HL-60 (cell line): ENCODE measurements at regions not wholly inside any gene's neighbourhood (a gene's known extent, or its start where the extent isn't known, plus 50 kb on each side); places are given as distances from the start of the nearest gene placed in this dataset.

ENCODE experiments used
- CTCF ChIP-seq: IDR thresholded peaks from one replicate; pipeline ENCODE4 v1.5.1; 2011; ENCODE audit warnings: low read length, control low read depth, inconsistent platforms; ENCODE audit not compliant: insufficient read depth
- GABPA ChIP-seq: IDR thresholded peaks from 2 replicates; pipeline ENCODE4 v1.6.1; 2012; ENCODE audit warnings: low read depth
- POLR2AphosphoS5 ChIP-seq: IDR thresholded peaks from 2 replicates; pipeline ENCODE4 v1.6.1; 2012; ENCODE audit warnings: low read depth

DNA sequence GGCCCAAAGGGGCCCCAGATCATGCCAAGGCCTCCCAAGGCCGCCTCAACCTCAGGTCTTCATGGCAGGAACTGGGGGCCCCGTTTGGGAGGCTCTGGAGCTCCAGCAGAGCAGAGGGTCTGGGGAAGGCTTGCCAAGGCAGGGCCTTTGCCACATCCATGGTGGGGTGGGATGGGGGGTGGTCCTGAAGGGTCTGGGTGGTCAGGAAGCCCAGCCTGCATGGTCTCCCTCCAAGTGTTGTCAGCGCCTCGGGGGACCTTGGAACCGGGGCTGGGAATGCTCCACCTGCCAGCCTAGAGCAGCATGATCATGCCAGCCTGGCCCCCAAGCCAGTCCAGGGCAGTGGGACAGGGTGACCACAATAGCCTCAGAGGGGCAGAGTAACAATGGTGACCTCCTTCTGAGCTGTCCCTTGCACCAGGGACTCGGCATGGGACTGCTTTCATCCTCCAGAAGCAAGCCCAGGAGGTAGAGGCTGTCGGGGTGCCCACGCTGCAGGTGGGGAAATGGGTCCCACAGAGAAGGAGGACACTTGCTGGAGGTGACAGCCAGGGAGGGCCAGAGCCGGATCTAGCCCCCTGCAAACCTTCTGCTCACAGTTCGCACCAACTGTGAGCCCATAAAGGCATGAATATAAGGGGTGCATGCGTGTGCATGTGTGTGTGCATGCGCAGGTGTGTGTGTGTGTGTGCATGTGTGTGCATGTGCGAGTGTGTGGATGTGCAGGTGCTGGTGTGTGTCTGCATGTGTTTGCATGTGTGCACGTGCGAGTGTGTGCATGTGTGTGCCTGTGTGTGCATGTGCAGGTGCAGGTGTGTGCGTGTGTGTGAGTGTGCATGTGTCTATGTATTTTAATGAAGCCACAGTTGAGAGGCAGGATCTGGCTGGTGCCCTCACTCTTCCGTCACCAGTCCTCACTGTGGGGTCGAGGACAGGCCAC lies 63.8 kb downstream of the MYEOV start:
- no peak for TF ChIP-seq CTCF
- TF ChIP-seq POLR2AphosphoS5: no peak
- no peak for TF ChIP-seq GABPA
